ENCODE measurements at regions not wholly inside any gene's neighbourhood (a gene's known extent, or its start where the extent isn't known, plus 50 kb on each side); places are given as distances from the start of the nearest gene placed in this dataset.
"Not testable (repeated sequence)": the region's sequence is repeated elsewhere in the genome, so short reads cannot be mapped to it uniquely, and the experiment has no call there.

DNA sequence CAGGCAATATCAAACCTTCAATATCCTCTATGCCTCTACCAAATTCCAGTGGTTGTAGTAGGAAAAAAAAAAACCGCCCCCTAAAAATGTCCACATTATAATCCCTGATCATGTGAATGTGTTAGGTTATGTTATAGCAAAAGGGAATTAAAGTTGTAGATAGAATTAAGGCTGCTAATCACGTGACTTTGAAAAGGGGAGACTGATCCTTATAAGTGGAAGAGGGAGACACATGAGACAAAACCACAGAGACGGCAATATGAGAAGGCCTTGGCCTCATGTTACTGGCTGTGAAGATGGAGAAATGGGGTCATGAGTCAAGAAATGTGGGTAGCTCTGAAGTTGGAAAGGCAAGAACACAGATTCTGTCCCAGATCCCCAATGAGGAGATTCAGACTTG, 1711.3 kb downstream of the KHDRBS2 start:
- not testable (repeated sequence) for H3K4me3 Mint-ChIP-seq, H3K27ac Mint-ChIP-seq, DNase-seq, H3K4me1 Mint-ChIP-seq, ATAC-seq, H3K27me3 Mint-ChIP-seq
- H3K9me3 Mint-ChIP-seq: peaks cover 16 to 38% of the 10 kb centered on the region in 2 donors

DNA sequence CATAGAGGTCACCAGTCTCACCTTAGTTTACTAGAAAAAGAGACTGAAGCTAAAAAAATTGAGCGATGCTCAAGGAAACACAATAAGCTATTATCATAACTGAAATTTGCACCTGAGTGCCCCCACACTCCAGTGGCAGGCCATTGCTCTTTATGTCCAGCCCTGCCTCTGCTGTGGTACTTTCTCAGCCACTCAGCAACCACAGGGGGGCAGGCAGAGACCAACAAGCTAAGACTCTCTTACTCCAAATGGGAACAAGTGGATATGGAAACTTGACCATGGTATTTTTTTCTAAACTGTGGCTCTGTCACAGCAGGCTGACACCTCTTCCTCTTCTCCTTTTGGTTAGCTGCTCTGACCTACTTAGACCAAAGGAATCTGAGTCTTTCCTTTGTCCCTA, 1713.4 kb downstream of the KHDRBS2 start:
- H3K27me3 Mint-ChIP-seq, DNase-seq, H3K27ac Mint-ChIP-seq, ATAC-seq, H3K4me1 Mint-ChIP-seq, H3K4me3 Mint-ChIP-seq: not testable (repeated sequence)
- peaks cover 16 to 43% of the 10 kb centered on the region in 2 donors for H3K9me3 Mint-ChIP-seq

DNA sequence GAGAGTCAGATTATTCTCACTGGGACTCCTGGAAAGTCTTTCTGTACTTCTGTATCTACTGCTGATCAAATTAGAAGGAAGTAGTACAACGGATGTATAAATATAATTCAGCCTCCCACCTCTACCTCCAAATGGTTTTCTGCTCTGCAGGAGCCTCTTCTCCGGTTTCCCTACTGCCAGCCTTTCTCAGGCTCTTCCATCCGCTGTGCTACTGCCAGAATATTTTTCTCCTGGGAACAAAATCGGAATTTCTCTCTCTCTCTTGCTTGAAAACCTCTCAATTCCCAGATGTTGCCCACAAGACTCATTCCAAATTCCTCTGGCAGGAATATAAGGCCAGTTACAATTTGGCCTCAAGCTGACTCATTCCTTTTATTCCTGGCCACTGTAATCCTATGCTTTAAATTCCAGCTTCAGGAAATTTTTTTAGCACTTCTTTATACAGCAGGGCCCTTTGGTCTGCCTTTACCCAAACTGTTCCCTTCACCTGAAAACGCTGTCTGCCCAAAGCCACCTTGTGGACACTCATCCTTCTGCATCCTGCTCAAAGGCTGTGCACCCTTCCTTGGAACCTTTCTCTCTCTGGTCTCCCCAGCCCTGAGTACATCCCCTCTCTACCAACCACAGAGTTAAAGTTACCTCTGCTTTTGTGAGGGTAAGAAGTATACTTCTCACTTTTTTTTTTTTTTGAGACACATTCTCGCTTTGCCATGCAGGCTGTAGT, 1714.6 kb downstream of the KHDRBS2 start:
- not testable (repeated sequence) for H3K4me3 Mint-ChIP-seq, H3K27me3 Mint-ChIP-seq, H3K27ac Mint-ChIP-seq, H3K4me1 Mint-ChIP-seq, ATAC-seq, DNase-seq
- peaks cover 22 to 41% of the 10 kb centered on the region in 2 donors for H3K9me3 Mint-ChIP-seq

DNA sequence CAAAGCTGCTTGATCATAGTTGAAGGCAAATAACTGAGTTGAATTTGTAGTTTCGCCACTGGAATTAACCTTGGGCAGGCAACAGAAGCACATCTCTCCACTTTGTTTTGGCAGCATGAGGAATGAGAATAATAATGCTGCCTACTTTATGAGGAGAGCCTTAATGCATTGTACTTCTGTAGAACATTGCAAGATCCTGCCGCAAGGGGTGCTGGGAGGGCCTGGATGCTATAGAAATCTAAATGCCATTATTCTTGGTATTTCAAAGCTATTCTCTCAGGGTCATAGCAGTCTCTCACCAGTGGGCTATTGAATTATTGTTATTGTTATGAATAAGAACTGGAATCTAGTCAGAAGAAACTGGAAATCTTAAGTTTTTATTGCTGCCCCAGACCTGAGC, 1715.4 kb downstream of the KHDRBS2 start:
- not testable (repeated sequence) for H3K4me1 Mint-ChIP-seq, DNase-seq, H3K27me3 Mint-ChIP-seq, H3K27ac Mint-ChIP-seq, H3K4me3 Mint-ChIP-seq, ATAC-seq
- H3K9me3 Mint-ChIP-seq: peaks cover 16 to 34% of the 10 kb centered on the region in 2 donors

DNA sequence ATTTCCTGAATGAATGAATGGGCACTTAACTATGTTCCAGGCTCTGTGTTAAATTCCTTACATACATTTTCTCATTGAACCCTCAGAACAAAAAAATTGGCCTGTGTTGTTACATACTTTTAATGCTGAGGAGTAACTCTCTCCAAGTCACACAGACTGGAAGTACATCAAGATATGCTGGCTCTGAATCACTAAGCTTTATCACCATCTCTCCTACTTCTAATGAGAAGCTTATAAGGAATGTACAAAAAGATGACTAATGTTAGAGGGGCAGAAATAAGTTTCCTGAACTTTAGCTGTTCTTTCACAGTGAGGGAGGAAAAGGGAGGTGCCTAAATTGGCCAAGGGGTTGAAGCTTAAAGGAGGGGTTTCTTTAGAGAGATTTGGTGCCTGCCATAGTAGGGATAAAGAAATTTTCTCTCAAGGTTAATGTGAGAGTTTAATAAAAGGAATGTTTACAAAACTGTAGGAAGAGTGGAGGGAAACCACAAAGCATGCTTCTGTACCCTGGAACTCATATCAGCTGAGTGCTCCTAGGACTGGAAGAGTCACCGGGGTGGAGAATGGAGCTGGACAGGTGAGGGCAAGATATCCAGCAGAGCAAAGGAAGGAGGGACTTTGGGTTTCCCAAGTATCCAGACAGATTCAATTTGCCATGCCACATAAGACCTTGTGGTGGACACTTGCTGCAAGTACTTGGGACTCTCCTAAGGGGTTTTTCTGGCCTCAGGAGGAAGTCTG, 1718.4 kb downstream of the KHDRBS2 start:
- not testable (repeated sequence) for ATAC-seq, H3K27ac Mint-ChIP-seq, H3K4me1 Mint-ChIP-seq

DNA sequence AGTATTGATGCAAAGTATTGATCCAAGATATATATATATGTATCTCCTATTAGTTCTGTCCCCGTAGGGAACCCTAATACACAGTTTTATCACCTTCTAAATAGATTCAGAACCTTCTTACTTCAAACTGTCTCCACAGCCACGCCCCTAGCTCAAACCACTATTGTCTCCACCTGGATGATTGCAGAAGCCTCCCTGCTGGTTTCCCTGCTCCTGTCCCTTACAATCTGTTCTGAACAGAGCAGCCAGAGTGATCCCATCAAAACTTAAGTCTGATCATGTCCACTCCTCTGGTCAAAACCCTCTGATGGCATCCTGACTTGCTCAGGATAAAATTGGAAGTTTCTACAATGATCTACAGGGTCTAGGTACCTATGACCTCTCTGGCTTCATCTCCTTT, 1719.6 kb downstream of the KHDRBS2 start:
- H3K27me3 Mint-ChIP-seq, H3K4me1 Mint-ChIP-seq, H3K27ac Mint-ChIP-seq, H3K4me3 Mint-ChIP-seq, DNase-seq: not testable (repeated sequence)
- H3K9me3 Mint-ChIP-seq: peaks cover 6 to 27% of the 10 kb centered on the region in 2 donors
- peak; percentile 18 for ATAC-seq

More for the DNA sequence above, 1718.4 kb downstream of the KHDRBS2 start:
- DNase-seq, H3K27me3 Mint-ChIP-seq, H3K4me3 Mint-ChIP-seq: not testable (repeated sequence)
- H3K9me3 Mint-ChIP-seq: peaks cover 6 to 32% of the 10 kb centered on the region in 2 donors

DNA sequence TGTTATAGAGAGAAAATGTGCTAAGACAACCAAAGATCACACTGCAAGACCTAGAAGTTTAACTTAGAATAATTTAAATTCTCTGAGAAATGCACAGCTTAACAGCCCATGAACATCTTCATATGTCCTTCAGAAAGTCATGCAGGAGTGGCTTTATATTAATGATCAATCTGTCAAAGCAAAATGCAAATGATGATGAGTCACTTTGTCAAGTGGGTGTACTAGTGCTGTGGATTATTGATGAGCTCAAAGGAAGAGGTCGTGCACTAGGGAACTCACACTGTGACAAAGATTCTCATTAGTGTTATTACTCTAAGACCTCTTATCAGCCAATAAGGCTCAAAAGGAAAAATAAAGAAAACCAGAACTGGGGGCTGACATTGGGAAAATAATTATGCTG, 1726.3 kb downstream of the KHDRBS2 start:
- not testable (repeated sequence) for ATAC-seq, DNase-seq, H3K4me1 Mint-ChIP-seq, H3K4me3 Mint-ChIP-seq, H3K27ac Mint-ChIP-seq, H3K27me3 Mint-ChIP-seq
- peaks cover 4 to 12% of the 10 kb centered on the region in 2 donors for H3K9me3 Mint-ChIP-seq

DNA sequence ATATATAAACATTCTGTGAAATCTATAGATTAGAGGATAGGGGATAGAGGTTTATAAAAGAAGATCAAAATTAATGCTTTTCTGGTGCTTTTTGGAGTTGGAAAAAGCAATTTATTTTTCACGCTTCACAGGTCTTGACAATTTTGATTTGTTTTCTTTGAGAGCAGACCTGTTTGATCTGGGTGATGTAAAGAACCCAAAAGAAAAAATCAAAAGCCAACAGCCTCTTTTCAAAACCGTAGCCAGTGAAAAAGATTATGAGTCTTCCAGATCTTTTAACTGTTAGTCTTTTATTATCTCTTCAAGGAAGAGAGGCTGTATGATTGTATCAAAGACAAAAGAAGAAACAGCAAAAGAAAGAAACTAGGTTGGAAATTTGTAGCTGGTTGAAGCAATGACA, 1738.7 kb downstream of the KHDRBS2 start:
- not testable (repeated sequence) for H3K27ac Mint-ChIP-seq, ATAC-seq, H3K27me3 Mint-ChIP-seq, DNase-seq, H3K4me1 Mint-ChIP-seq, H3K4me3 Mint-ChIP-seq
- H3K9me3 Mint-ChIP-seq: peaks cover 7 to 19% of the 10 kb centered on the region in 2 donors

DNA sequence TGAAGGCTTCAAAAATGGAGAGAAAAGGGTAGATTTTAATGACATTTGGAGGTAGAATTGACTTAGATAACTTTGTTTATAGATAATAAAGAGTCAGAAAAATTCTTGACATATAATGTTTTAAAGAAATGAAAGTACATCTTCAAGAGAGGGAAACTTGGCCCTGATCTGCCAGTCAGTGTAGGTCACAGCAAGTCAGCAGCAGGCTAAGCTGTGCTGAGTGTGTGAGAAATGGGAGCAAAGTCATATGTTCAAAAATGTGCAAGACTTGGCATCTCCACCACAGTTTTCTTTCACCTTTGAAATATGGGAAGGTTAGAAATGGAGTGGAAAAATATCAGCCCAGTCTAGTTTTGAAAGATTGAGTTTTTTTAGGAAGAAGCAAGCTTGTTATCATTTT, 1761.3 kb downstream of the KHDRBS2 start:
- DNase-seq, H3K27me3 Mint-ChIP-seq, H3K9me3 Mint-ChIP-seq, H3K27ac Mint-ChIP-seq, H3K4me1 Mint-ChIP-seq, ATAC-seq, H3K4me3 Mint-ChIP-seq: not testable (repeated sequence)

DNA sequence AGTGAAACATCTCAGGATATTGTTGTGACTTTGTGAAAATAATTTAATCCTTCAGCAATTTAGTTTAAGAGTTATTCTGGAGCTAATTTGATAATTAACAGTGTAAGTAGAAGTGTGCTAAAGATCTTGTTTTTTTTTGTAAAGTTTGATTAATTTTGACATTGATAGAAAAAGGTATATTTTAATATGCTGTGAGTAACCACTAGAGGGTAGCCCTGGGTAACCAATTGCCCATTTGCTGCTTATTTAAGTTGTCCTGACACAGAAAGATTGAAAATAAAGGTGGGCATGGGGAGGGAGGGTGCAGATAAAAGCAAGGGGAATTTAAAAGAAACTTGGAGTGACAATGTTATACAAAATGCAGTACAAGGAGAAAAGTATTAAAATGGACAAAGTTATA, 1808.3 kb downstream of the KHDRBS2 start:
- H3K4me1 Mint-ChIP-seq, H3K27me3 Mint-ChIP-seq, DNase-seq, H3K9me3 Mint-ChIP-seq, ATAC-seq, H3K4me3 Mint-ChIP-seq, H3K27ac Mint-ChIP-seq: not testable (repeated sequence)

DNA sequence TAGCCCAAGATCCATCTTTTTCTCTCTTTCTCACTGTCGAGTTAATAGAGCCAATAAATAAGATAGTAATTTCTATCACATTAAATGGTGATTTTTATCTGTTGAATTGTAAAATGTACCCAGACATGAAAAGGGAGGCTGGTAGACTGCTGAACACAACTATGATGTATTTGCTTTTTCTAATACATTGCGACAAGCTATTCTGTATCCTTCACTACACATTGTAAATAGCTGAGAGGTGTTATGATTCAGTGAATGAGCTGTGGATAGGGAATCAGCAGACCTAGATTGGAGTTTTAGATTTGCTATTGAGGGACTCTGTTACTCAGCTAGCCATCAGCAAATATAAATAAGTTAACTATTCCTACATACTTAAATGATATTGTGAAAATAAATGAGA, 1812.2 kb downstream of the KHDRBS2 start:
- H3K27me3 Mint-ChIP-seq, H3K27ac Mint-ChIP-seq: not testable (repeated sequence)

DNA sequence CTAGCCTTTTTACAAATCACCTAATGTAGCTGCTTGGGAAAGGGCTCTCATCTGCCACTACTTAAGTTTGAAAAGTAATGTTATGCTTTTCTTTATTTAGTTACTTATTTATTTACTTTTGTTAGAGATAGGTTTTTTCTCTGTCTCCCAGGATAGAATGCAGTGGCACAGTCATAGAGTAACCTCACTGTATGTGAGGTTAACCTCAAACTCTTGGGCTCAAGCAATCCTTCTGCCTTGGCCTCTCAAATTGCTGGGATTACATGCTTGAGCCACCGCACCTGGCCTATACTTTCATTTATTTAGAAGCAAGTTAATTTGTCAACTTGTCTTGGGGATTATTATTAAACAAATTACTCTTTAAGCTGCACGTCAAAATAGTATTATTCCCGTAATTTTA, 1814.6 kb downstream of the KHDRBS2 start:
- not testable (repeated sequence) for H3K4me1 Mint-ChIP-seq, H3K27me3 Mint-ChIP-seq, ATAC-seq, H3K9me3 Mint-ChIP-seq, DNase-seq, H3K27ac Mint-ChIP-seq, H3K4me3 Mint-ChIP-seq

More for the DNA sequence above, 1812.2 kb downstream of the KHDRBS2 start:
- DNase-seq, H3K9me3 Mint-ChIP-seq, H3K4me3 Mint-ChIP-seq, H3K4me1 Mint-ChIP-seq, ATAC-seq: not testable (repeated sequence)

DNA sequence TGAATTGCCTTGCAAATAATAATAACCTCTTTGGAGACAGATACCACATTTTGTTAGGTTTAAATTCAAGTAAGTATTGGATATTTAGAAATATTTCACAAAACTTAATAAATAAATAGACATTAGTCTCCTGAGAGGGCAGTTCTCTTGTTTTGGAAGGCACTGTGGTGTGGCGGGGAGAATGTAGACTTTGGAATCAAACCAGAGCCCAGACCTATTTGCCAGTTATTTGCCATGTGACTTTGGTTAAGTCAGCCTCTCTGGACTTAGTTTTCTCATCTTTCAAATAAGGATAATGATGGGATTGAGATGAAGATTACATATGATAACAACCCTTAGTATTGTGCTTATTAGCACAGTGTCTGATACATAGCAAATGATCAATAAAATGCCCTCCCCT, 1835.6 kb downstream of the KHDRBS2 start:
- H3K4me1 Mint-ChIP-seq, DNase-seq, ATAC-seq, H3K27me3 Mint-ChIP-seq, H3K27ac Mint-ChIP-seq, H3K4me3 Mint-ChIP-seq, H3K9me3 Mint-ChIP-seq: not testable (repeated sequence)

DNA sequence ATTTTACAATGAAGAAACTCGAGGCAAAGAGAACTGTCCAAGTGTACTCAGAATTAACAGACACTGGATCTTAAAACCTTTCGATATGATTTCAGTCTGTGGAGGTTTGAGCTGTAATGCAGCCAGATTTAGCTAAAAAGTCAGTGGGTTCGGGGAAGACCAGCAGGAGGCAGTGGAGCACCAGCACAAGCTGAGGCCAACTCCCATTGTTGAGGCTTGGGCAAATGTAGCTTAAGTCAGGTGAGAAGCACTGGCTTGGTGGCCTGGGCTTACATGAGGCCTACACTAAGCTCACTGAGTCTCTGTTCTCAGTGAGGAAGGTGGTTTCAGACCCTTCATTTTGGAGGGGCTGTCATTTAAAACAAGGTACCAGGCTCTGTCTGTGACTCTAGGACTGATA, 1841.5 kb downstream of the KHDRBS2 start:
- not testable (repeated sequence) for ATAC-seq, H3K9me3 Mint-ChIP-seq, H3K27ac Mint-ChIP-seq, H3K27me3 Mint-ChIP-seq, H3K4me3 Mint-ChIP-seq, H3K4me1 Mint-ChIP-seq, DNase-seq

DNA sequence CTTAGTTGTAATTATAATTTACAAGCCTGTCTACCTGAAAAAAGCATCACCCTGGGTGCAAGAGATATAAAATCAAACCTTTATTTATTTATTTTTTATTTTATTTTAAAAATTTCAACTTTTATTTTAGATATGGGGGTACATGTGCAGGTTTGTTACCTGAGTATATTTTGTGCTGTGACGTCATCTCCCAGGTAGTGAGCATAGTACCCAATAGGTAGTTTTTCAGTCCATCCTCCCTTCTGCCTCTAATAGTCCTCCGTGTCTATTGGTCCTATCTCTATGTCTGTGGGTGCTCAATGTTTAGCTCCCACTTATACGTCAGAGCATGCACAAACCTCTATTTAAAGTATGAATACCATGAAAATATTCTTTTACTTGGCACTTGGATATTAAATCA, 1846.3 kb downstream of the KHDRBS2 start:
- H3K9me3 Mint-ChIP-seq: peaks cover 0 to 16% of the 10 kb centered on the region in 2 donors
- ATAC-seq, H3K27ac Mint-ChIP-seq, H3K4me1 Mint-ChIP-seq, H3K27me3 Mint-ChIP-seq, DNase-seq, H3K4me3 Mint-ChIP-seq: not testable (repeated sequence)

DNA sequence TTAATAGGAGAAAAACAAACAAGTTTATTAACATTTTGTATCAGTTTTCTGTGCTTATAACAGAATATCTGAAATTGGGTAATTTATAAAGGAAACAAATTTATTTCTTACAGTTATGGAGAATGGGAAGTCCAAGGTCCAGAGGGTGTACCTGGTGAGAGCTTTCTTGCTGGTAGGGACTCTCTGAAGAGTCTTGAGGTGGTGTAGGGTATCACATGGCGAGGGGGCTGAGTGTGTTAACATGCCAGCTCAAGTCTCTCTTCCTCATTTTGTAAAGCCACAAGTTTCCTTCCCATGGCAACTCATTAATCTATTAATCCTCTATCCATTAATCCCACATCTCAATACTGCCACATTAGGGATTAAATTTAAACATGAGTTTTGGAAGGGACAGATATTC, 1863.3 kb downstream of the KHDRBS2 start:
- DNase-seq, H3K27ac Mint-ChIP-seq, H3K4me1 Mint-ChIP-seq, H3K4me3 Mint-ChIP-seq, H3K27me3 Mint-ChIP-seq, ATAC-seq: not testable (repeated sequence)
- H3K9me3 Mint-ChIP-seq: peaks cover 12 to 14% of the 10 kb centered on the region in 2 donors

All from stimulated activated naive CD8-positive, alpha-beta T cell treated with anti-CD3 and anti-CD28 coated beads, Interleukin-15, amount 100 ng/mL, for 72 hours (primary cell).